HepG2 (cell line): ENCODE measurements at regions not wholly inside any gene's neighbourhood (a gene's known extent, or its start where the extent isn't known, plus 50 kb on each side); places are given as distances from the start of the nearest gene placed in this dataset.

Experiments used
- CEBPB ChIP-seq: IDR thresholded peaks from 2 replicates; pipeline ENCODE4 v1.6.1; 2011; ENCODE audit warnings: low read depth, low read length, improper control_type of control experiment, borderline replicate concordance
- CENPT ChIP-seq: sonication (generic); formaldehyde crosslinking; IDR thresholded peaks from 2 replicates; pipeline ENCODE4 v1.8.0; 2022; ENCODE audit warnings: low read depth, mild to moderate bottlenecking, moderate library complexity, missing genetic modification reagents
- HOXA7 ChIP-seq: sonication (generic); formaldehyde crosslinking; IDR thresholded peaks from 2 replicates; pipeline ENCODE4 v1.8.1; 2022; ENCODE audit warnings: mild to moderate bottlenecking, missing genetic modification reagents, moderate library complexity
- NCOR1 ChIP-seq: fragments of 200-600 bp; sonication (generic); IDR thresholded peaks from 2 replicates; pipeline ENCODE4 v1.7.0; 2017; ENCODE audit warnings: antibody characterized with exemption, low read length, borderline replicate concordance
- NR1H2 ChIP-seq: sonication (generic); formaldehyde crosslinking; IDR thresholded peaks from 2 replicates; pipeline ENCODE4 v1.8.1; 2022; ENCODE audit warnings: low read depth, missing genetic modification reagents, borderline replicate concordance
- ZNF746 ChIP-seq: sonication (generic); formaldehyde crosslinking; IDR thresholded peaks from 2 replicates; pipeline ENCODE4 v1.8.0; 2022; ENCODE audit warnings: mild to moderate bottlenecking, missing genetic modification reagents
- ZNF883 ChIP-seq: sonication (generic); formaldehyde crosslinking; IDR thresholded peaks from 2 replicates; pipeline ENCODE4 v1.5.1; 2020; ENCODE audit warnings: mild to moderate bottlenecking, missing genetic modification reagents; ENCODE audit errors: not compliant biosample characterization
- TF ChIP-seq, protein P1 (sequence below), 2 experiments: sonication (generic) in 1 of 2; formaldehyde crosslinking in 1 of 2; IDR thresholded peaks; 2 replicates each; pipeline versions ENCODE4 v1.5.1 to v1.6.1; 2011 to 2020; ENCODE audit warnings: borderline replicate concordance in 1 of 2, low read depth in 1 of 2, low read length in 1 of 2, mild to moderate bottlenecking in 1 of 2, missing genetic modification reagents in 1 of 2, moderate library complexity in 1 of 2
- TF ChIP-seq, protein P2 (sequence below): sonication (generic); formaldehyde crosslinking; IDR thresholded peaks from 2 replicates; pipeline ENCODE4 v1.5.0; 2020; ENCODE audit warnings: mild to moderate bottlenecking, missing genetic modification reagents, moderate library complexity

DNA sequence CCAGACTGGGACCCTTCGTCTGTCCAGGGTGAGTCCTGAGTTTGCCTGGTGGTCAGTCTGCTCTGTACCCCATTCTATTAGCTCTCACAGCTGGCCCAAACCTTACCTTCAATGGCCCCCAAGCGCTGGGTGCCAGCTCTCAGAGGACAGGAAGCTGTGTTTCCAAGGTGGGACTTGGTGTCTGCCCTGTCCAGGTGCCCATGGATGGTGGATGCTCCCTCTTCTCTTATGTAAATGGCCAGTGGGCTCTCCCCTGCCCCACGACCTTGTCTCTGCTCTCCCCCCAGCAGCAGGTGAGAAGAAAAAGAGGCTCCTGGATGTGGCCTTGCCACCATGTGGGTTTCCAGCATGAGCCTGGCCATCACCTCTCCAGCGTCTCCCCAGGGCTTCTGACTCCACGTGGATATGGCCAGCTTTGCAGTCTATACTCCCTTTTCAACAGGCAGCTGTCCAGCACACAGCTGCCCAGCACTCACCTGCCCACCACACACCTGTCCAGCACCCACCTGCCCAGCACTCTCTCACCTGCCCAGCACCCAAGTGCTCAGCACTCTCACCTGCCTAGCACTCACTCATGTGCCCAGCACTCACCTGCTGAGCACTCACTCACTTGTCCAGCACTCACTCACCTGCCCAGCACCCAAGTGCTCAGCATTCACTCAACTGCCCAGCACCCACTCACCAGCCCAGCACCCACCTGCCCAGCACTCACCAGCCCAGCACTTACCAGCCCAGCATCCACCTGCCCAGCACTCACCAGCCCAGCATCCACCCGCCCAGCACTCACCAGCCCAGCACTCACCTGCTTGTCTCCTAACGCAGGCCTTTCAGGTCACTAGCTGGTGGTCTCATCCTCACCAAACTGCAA, 136.2 kb upstream of the IRX2 start:
- TF ChIP-seq NR1H2 (CRISPR knock-in tag) (no peak), CENPT (no peak), HOXA7 (no peak), ZNF883 (no peak), ZNF746 (CRISPR knock-in tag) (no peak), NCOR1 (no peak), CEBPB (no peak)
- TF ChIP-seq, protein P1, sequence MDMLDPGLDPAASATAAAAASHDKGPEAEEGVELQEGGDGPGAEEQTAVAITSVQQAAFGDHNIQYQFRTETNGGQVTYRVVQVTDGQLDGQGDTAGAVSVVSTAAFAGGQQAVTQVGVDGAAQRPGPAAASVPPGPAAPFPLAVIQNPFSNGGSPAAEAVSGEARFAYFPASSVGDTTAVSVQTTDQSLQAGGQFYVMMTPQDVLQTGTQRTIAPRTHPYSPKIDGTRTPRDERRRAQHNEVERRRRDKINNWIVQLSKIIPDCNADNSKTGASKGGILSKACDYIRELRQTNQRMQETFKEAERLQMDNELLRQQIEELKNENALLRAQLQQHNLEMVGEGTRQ (IDR thresholded peaks at IDR 0.05; ENCODE audit: low read depth, low read length): no peak
- TF ChIP-seq, protein P1 (CRISPR knock-in tag; IDR thresholded peaks at IDR 0.05; ENCODE audit: borderline replicate concordance): no peak
- TF ChIP-seq, protein P2, sequence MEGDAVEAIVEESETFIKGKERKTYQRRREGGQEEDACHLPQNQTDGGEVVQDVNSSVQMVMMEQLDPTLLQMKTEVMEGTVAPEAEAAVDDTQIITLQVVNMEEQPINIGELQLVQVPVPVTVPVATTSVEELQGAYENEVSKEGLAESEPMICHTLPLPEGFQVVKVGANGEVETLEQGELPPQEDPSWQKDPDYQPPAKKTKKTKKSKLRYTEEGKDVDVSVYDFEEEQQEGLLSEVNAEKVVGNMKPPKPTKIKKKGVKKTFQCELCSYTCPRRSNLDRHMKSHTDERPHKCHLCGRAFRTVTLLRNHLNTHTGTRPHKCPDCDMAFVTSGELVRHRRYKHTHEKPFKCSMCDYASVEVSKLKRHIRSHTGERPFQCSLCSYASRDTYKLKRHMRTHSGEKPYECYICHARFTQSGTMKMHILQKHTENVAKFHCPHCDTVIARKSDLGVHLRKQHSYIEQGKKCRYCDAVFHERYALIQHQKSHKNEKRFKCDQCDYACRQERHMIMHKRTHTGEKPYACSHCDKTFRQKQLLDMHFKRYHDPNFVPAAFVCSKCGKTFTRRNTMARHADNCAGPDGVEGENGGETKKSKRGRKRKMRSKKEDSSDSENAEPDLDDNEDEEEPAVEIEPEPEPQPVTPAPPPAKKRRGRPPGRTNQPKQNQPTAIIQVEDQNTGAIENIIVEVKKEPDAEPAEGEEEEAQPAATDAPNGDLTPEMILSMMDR: no peak
